ENCODE measurements at regions not wholly inside any gene's neighbourhood (a gene's known extent, or its start where the extent isn't known, plus 50 kb on each side); places are given as distances from the start of the nearest gene placed in this dataset.

DNA sequence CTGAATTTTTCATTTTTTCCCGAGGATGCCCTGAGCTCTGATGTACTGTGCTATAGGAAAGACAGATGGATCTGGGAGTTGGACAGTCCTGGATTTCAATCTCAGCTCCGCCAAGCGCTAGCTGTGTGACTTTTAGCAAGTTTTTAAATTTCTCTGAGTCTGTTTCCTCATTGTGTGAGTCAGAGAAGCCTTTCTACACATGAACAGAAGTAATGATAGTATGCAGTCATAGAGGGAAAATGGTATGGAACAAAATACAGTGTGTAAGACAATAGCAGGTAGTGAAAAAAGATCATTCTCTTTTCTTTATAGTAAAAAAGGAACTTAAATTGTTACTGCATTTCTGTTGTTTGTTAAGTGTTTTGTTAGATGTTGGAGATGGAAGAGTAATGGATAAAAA lies 52.4 kb upstream of the PPM1B start:
- Histone ChIP-seq H3K56ac (replicated peaks; ENCODE audit: insufficient read length, low read depth, low read length) (no peak overlapping the region), H2BK5ac (ENCODE audit: low read depth, low read length) (no peak overlapping the region), H3K4me2 (ENCODE audit: insufficient read depth in 1 of 2, low read depth in 2 of 2, low read length in 2 of 2) (no peak overlapping the region), H3K4ac (replicated peaks; ENCODE audit: insufficient read length, low read depth, low read length) (no peak overlapping the region), H3K79me1 (ENCODE audit: low read depth, low read length) (no peaks in the 10 kb centered on the region), H3K23ac (ENCODE audit: insufficient read length) (no peak overlapping the region), H3K23me2 (ENCODE audit: low read depth, low read length) (no peaks in the 10 kb centered on the region; the same call in 1 of the 2 replicates), H3K9me3 (ENCODE audit: insufficient read depth in 2 of 2, low read depth in 1 of 2, low read length in 1 of 2) (no peaks in the 10 kb centered on the region), H3K36me3 (ENCODE audit: control insufficient read depth in 2 of 4, insufficient read depth in 4 of 4, low read length in 3 of 4) (no peaks in the 10 kb centered on the region), H2BK120ac (replicated peaks; ENCODE audit: low read depth, low read length) (no peak overlapping the region), H2BK12ac (ENCODE audit: low read depth, low read length) (no peak overlapping the region), H3K9ac (replicated peaks in 1 of 4; ENCODE audit: extremely low read depth in 1 of 4, low read depth in 3 of 4, low read length in 3 of 4) (no peak overlapping the region), H3K4me3 (ENCODE audit: extremely low read depth in 1 of 4, insufficient read depth in 2 of 4, low read depth in 3 of 4, low read length in 4 of 4) (no peak overlapping the region), H3K18ac (ENCODE audit: extremely low read depth, low read length) (no peak overlapping the region), H3K4me1 (replicated peaks in 1 of 4; ENCODE audit: control insufficient read depth in 3 of 4, insufficient read depth in 4 of 4, low read length in 3 of 4) (no peaks in the 10 kb centered on the region), H4K5ac (ENCODE audit: insufficient read length, low read depth, low read length) (no peak overlapping the region), H3K27ac (ENCODE audit: low read depth, low read length) (no peak overlapping the region), H3K79me2 (ENCODE audit: control insufficient read depth in 1 of 2, insufficient read depth in 2 of 2, low read length in 2 of 2) (no peaks in the 10 kb centered on the region), H2BK15ac (ENCODE audit: low read length) (no peak overlapping the region), H4K91ac (replicated peaks; ENCODE audit: insufficient read length, low read length) (no peak overlapping the region), H2BK20ac (ENCODE audit: low read length) (no peak overlapping the region), H2AK5ac (ENCODE audit: low read depth, low read length) (no peak overlapping the region), H3K14ac (ENCODE audit: insufficient read length) (no peak overlapping the region), H4K20me1 (replicated peaks in 1 of 2; ENCODE audit: control insufficient read depth in 1 of 2, insufficient read depth in 2 of 2, low read length in 2 of 2) (no peaks in the 10 kb centered on the region), H3K27me3 (replicated peaks in 1 of 4; ENCODE audit: control insufficient read depth in 3 of 4, extremely low read depth in 1 of 4, insufficient read depth in 3 of 4, low read length in 3 of 4) (no peaks in the 10 kb centered on the region), H2AFZ (ENCODE audit: low read length) (no peak overlapping the region), H4K8ac (ENCODE audit: extremely low read depth, insufficient read depth, low read length) (no peak overlapping the region)
- no peak for FAIRE-seq
- ChIA-PET CTCF (ENCODE audit: partially characterized antibody) (no interaction called here), POLR2A (ENCODE audit: partially characterized antibody) (no interaction called here)
- DNase-seq (ENCODE audit: low read depth in 1 of 2, low spot score in 2 of 2) = no peak
- TF ChIP-seq YY1 (IDR thresholded peaks at IDR 0.05; ENCODE audit: low read depth, low read length) (no peak), MAFK (IDR thresholded peaks at IDR 0.05; ENCODE audit: low read depth, low read length) (no peak), BRCA1 (IDR thresholded peaks at IDR 0.05; ENCODE audit: low read depth, low read length) (no peak), RBBP5 (IDR thresholded peaks at IDR 0.05; ENCODE audit: borderline replicate concordance, low read depth, low read length) (no peak)
- 87% methylated on average over 3 of the region's 3 CpGs; no CpG with 5 or more reads in 1 of the 2 experiments for WGBS, 2 experiments (ENCODE audit: extremely low coverage in 1 of 2, insufficient coverage in 1 of 2, insufficient read length in 1 of 2, insufficient replicate concordance in 2 of 2, low coverage in 1 of 2, low lambda C conversion rate in 2 of 2, missing lambda C conversion rate in 1 of 2)
